Testis (tissue), 2 donors: ENCODE measurements at regions not wholly inside any gene's neighbourhood (a gene's known extent, or its start where the extent isn't known, plus 50 kb on each side); places are given as distances from the start of the nearest gene placed in this dataset.

Experiments used
- DNase-seq: peaks from one replicate; pipeline ENCODE4 v3.0.0-alpha.2; 2019
- H3K27ac ChIP-seq, 2 donors: fragments of 200-600 bp; sonication (generic); one replicate each; pipeline ENCODE4 v1.5.1; 2019
- H3K27me3 ChIP-seq: fragments of 200-600 bp; sonication (generic); one replicate; pipeline ENCODE4 v1.5.1; 2019
- H3K36me3 ChIP-seq: fragments of 200-600 bp; sonication (generic); one replicate; pipeline ENCODE4 v1.5.1; 2017; ENCODE audit warnings: low read depth; ENCODE audit errors: missing control alignments
- H3K4me1 ChIP-seq: fragments of 200-600 bp; sonication (generic); one replicate; pipeline ENCODE4 v1.5.1; 2019
- H3K4me3 ChIP-seq, 2 donors: fragments of 200-600 bp; sonication (generic); one replicate each; pipeline ENCODE4 v1.5.1; 2017 to 2019
- H3K9me3 ChIP-seq: fragments of 200-600 bp; sonication (generic); one replicate; pipeline ENCODE4 v1.5.1; 2017
- CTCF ChIP-seq, 3 experiments: fragments of 450-650 bp in 2 of 3; fragments of 200-600 bp in 1 of 3; sonication (generic) in 1 of 3; IDR thresholded peaks; one replicate each; pipeline ENCODE4 v1.5.1; 2016 to 2019; ENCODE audit warnings: antibody characterized with exemption in 3 of 3, mild to moderate bottlenecking in 2 of 3, moderate library complexity in 1 of 3
- POLR2A ChIP-seq: fragments of 450-650 bp; IDR thresholded peaks from one replicate; pipeline ENCODE4 v1.6.1; 2017; ENCODE audit warnings: antibody characterized with exemption, mild to moderate bottlenecking, moderate library complexity
- WGBS, 2 donors: methylation state at CpG; one replicate each; pipeline ENCODE4 v1.1.5; 2018; 5-methylcytosine and 5-hydroxymethylcytosine counted together
- intact Hi-C: fragments of 100-400 bp; cut with DNase I; formaldehyde crosslinking; loops from one replicate; pipeline ENCODE4 v1.15.1; 2023; ENCODE audit warnings: low total_unique reads

DNA sequence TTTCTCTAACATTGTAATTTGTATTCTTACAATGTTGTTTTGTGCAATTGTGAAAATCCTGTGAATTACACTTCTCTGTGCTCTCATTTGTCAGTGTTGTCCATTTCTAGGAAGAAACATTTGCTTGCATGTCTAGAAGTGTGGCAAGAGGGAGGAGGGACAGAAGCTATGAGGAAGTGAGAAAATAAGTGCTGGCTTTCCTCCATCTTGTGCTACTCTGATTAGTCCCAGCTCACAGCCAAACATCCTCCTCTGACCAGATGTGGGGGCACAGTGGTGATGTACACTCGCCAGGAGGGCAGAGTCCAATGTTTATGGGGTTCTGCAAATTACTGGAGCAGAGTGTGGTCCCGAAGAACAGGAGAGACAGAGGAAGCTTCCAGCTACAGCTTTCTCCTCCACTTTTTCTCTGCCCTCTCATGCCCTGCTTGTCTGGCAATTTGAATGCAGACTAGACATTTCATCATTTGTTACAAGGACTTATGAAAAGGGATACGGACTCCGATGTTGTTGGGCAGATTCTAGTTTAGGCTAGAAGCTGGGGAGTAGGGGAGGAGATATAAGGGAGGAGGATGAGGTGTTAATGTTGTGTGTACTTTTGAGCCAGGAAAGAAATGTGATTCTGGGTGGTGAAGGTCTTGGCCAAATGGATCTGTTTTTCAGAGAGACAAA lies 131.0 kb upstream of the C1GALT1 start:
- H3K36me3 ChIP-seq, result no peaks in the 10 kb centered on the region
- TF ChIP-seq CTCF (IDR thresholded peaks at IDR 0.05) (no peak), POLR2A (no peak)
- intact Hi-C loops, result no loop called here

GRCh38 chr7:7054252-7054830 lies 128.0 kb upstream of the C1GALT1 start:
- H3K4me3 ChIP-seq, result no peak overlapping the region
- no peak for DNase-seq
- H3K36me3 ChIP-seq, result no peaks in the 10 kb centered on the region
- 79 to 90% methylated on average over 8 of the region's 8 CpGs for WGBS, 2 donors
- TF ChIP-seq CTCF (IDR thresholded peaks at IDR 0.05), result no peak
- no peaks in the 10 kb centered on the region for H3K4me1 ChIP-seq
- intact Hi-C loops, result no loop called here
- no peaks in the 10 kb centered on the region for H3K27me3 ChIP-seq
- no peak overlapping the region for H3K27ac ChIP-seq
- H3K9me3 ChIP-seq, result no peaks in the 10 kb centered on the region

More for the DNA sequence above, 131.0 kb upstream of the C1GALT1 start:
- Histone ChIP-seq H3K4me1 (no peaks in the 10 kb centered on the region), H3K27me3 (no peaks in the 10 kb centered on the region), H3K9me3 (no peaks in the 10 kb centered on the region), H3K27ac (no peak overlapping the region), H3K4me3 (no peak overlapping the region)
- no peak for DNase-seq
- WGBS, 2 donors, result 59 to 62% methylated on average over 4 of the region's 4 CpGs

DNA sequence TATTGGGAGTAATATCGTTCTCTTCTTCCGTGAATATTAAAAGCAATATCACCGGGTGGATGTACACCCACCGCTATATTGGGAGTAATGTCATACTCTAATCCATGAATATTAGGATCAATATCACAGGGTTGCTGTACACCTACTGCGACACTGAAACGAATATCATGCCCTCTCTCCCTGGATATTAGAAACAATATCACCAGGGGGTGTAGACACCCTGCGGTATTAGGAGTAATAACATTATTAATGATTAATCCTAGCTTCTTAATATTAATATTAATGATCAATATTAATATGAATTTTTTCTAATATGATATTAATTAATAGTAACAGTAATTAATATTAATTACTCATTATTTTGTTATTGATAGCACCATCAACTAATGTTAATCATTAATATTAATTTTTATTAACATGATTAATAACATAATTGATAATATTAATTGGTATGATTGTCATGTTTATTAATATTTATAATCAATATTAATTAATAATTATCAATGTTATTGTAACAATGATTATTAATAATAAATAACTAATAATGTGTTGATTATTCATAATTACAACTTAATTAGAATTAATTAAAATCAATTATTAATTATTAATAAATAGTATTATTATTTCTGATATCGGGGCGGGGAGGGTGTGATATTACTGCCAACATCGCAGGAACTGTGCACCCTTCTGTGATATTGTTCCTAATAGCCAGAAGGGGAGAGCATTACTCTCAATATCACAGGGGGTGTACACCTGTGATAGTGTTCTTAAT lies 121.3 kb upstream of the C1GALT1 start:
- Histone ChIP-seq H3K27ac (no peak overlapping the region), H3K4me3 (no peak overlapping the region), H3K36me3 (no peaks in the 10 kb centered on the region), H3K27me3 (no peaks in the 10 kb centered on the region), H3K4me1 (no peaks in the 10 kb centered on the region), H3K9me3 (no peaks in the 10 kb centered on the region)
- 74 to 79% methylated on average over 10 of the region's 10 CpGs for WGBS, 2 donors
- TF ChIP-seq POLR2A (no peak), CTCF (IDR thresholded peaks at IDR 0.05) (no peak)
- intact Hi-C loops, result no loop called here
- DNase-seq, result no peak

- Histone ChIP-seq H3K4me1 (no peaks in the 10 kb centered on the region), H3K27ac (no peak overlapping the region), H3K36me3 (no peaks in the 10 kb centered on the region), H3K27me3 (no peaks in the 10 kb centered on the region), H3K9me3 (no peaks in the 10 kb centered on the region), H3K4me3 (no peak overlapping the region)
- no peak for DNase-seq
- 78 to 82% methylated on average over 8 of the region's 8 CpGs for WGBS, 2 donors
- no peak for TF ChIP-seq POLR2A
- no peak for TF ChIP-seq CTCF (IDR thresholded peaks at IDR 0.05)
- intact Hi-C loops, result no loop called here
Measured at GRCh38 chr7:7077945-7078344, 104.4 kb upstream of the C1GALT1 start.
